ENCODE measurements at regions not wholly inside any gene's neighbourhood (a gene's known extent, or its start where the extent isn't known, plus 50 kb on each side); places are given as distances from the start of the nearest gene placed in this dataset.

DNA sequence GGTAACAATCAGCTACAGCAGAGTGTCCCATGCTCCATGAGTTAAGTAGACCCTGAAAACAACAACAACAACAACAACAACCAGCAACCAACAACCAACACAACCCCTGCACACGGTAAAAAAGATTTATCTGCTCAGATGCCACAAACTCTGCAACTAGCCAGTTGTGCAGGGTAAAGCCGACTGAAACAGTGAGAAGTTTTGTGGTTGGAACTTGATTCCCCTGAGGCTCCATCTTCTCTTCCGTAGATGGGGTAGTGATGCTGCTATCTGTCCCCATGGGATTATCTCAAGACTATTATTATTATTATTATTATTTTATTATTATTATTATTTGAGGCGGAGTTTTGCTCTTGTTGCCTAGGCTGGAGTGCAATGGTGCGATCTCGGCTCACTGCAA is 50.6 kb upstream of the RAPGEF2 start:
- H3K4me1 ChIP-seq (ENCODE audit: control insufficient read depth in 1 of 2, insufficient read depth in 2 of 2, low read length in 2 of 2) = peaks cover 0 to 7% of the 10 kb centered on the region in 2 donors
- no peaks in the 10 kb centered on the region for H3K27me3 ChIP-seq (ENCODE audit: low read depth, low read length)
- H3K9me3 ChIP-seq (ENCODE audit: control insufficient read depth in 1 of 2, low read length in 2 of 2) = no peaks in the 10 kb centered on the region
- H3K27ac ChIP-seq (ENCODE audit: low read length) = no peak overlapping the region
- no peaks in the 10 kb centered on the region for H3K36me3 ChIP-seq (ENCODE audit: control insufficient read depth in 1 of 2, insufficient read depth in 2 of 2, low read length in 2 of 2)
- H3K4me3 ChIP-seq (ENCODE audit: low read depth in 1 of 2, low read length in 2 of 2) = no peak overlapping the region
